Uterus (tissue), 2 donors: ENCODE measurements at regions not wholly inside any gene's neighbourhood (a gene's known extent, or its start where the extent isn't known, plus 50 kb on each side); places are given as distances from the start of the nearest gene placed in this dataset.

Experiments
- CTCF ChIP-seq, 4 experiments: fragments of 200-600 bp in 2 of 4; fragments of 450-650 bp in 2 of 4; sonication (generic) in 2 of 4; IDR thresholded peaks; one replicate each; pipeline ENCODE4 v1.5.1; 2016 to 2019; ENCODE audit warnings: antibody characterized with exemption in 4 of 4, mild to moderate bottlenecking in 2 of 4, moderate library complexity in 1 of 4
- POLR2A ChIP-seq, 2 donors: fragments of 450-650 bp; IDR thresholded peaks; one replicate each; pipeline ENCODE4 v1.6.1; 2016; ENCODE audit warnings: antibody characterized with exemption in 2 of 2, mild to moderate bottlenecking in 1 of 2, moderate library complexity in 1 of 2

DNA sequence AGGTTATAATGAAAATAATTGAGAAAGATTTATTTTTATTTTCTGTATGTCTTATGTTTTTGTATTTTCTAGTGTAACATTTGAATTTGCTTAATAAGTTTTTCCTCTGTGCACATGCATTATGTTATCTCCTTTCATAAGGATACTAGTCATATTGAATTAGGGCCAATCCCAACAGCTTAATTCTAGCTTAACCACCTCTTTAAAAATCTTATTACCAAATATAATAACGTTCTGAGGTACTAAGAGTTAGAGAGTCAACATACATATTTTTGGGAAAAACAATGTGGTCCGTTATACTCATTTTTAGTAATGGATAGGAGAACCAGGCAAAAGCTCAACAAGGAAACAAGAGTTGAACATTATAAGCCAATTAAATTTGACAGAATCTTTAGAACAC is 845.6 kb upstream of the SEL1L start:
- TF ChIP-seq POLR2A (IDR thresholded peaks at IDR 0.05) (no peak), CTCF (IDR thresholded peaks at IDR 0.05) (no peak)
